Spleen (tissue), 7 donors: ENCODE measurements at regions not wholly inside any gene's neighbourhood (a gene's known extent, or its start where the extent isn't known, plus 50 kb on each side); places are given as distances from the start of the nearest gene placed in this dataset.

ENCODE experiments used
- POLR2A ChIP-seq, 3 donors: fragments of 450-650 bp; IDR thresholded peaks; one replicate each; pipeline ENCODE4 v1.5.1; 2017; ENCODE audit warnings: antibody characterized with exemption in 3 of 3, mild to moderate bottlenecking in 1 of 3
- POLR2AphosphoS5 ChIP-seq, 3 donors: sonication (generic); formaldehyde crosslinking; IDR thresholded peaks; one replicate each; pipeline ENCODE4 v1.5.1; 2017; ENCODE audit warnings: antibody characterized with exemption in 3 of 3
- TF ChIP-seq, protein P1 (sequence below), 11 experiments: fragments of 200-600 bp in 7 of 11; fragments of 450-650 bp in 4 of 11; sonication (generic) in 4 of 11; IDR thresholded peaks in 8 of 11; conservative IDR thresholded peaks in 3 of 11; 1 replicate in 7 of 11; 2 replicates in 4 of 11; pipeline versions ENCODE4 v1.4.0 to v1.8.0; 2016 to 2021; ENCODE audit warnings: antibody characterized with exemption in 11 of 11, inconsistent platforms in 4 of 11, mild to moderate bottlenecking in 1 of 11
- donor health status: DM: no; HTN: no; CAD: no; lungs with moderate emphysema.
- donor health status: DM: no; HTN: no; CAD: no.
- donor health status: DM: no; HTN: no; CAD: no.

- no peak for TF ChIP-seq POLR2A (IDR thresholded peaks at IDR 0.05)
- TF ChIP-seq, protein P1, sequence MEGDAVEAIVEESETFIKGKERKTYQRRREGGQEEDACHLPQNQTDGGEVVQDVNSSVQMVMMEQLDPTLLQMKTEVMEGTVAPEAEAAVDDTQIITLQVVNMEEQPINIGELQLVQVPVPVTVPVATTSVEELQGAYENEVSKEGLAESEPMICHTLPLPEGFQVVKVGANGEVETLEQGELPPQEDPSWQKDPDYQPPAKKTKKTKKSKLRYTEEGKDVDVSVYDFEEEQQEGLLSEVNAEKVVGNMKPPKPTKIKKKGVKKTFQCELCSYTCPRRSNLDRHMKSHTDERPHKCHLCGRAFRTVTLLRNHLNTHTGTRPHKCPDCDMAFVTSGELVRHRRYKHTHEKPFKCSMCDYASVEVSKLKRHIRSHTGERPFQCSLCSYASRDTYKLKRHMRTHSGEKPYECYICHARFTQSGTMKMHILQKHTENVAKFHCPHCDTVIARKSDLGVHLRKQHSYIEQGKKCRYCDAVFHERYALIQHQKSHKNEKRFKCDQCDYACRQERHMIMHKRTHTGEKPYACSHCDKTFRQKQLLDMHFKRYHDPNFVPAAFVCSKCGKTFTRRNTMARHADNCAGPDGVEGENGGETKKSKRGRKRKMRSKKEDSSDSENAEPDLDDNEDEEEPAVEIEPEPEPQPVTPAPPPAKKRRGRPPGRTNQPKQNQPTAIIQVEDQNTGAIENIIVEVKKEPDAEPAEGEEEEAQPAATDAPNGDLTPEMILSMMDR (IDR thresholded peaks at IDR 0.05 in 8 of 11, conservative IDR thresholded peaks at IDR 0.05 in 3 of 11), result no peak
- no peak for TF ChIP-seq POLR2AphosphoS5 (IDR thresholded peaks at IDR 0.05)
Measured at GRCh38 chr13:92966900-92967299, 259.7 kb upstream of the GPC6 start.
